ENCODE measurements at regions not wholly inside any gene's neighbourhood (a gene's known extent, or its start where the extent isn't known, plus 50 kb on each side); places are given as distances from the start of the nearest gene placed in this dataset.

DNA sequence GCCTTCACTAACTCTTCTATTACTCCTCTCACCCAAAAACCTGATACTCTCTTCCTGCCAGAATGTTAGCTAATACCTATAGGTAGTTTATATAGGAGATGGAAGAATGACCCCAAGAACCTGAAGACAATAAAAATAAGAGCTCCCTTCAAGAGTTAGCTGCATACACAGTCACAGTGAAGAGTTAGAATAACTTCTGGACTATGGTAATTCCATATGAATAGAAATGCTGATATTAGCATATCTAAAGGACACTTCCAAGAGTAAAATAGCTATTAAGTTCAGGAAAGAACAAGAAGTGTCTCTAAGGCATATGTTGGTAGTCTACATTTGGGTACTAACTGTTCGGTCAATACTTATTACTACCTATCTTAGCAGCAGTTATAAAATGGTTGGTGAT is 134.2 kb downstream of the VGLL3 start:
- POLR2A ChIA-PET: no interaction called here
- no peaks in the 10 kb centered on the region for H3K4me1 ChIP-seq (ENCODE audit: control insufficient read depth, insufficient read depth, low read length)
- no peaks in the 10 kb centered on the region for H3K36me3 ChIP-seq (ENCODE audit: control insufficient read depth, insufficient read depth, low read length)
- H3K4me3 ChIP-seq (ENCODE audit: low read depth in 2 of 2, low read length in 2 of 2): no peak overlapping the region
- H3K27me3 ChIP-seq (ENCODE audit: control insufficient read depth, insufficient read depth, low read length): no peaks in the 10 kb centered on the region
- intact Hi-C loops (cut with micrococcal nuclease; ENCODE audit: unreplicated experiment) (no loop called here), in situ Hi-C loops (cut with HindIII; ENCODE audit: low pct_unique_long_range_greater_than_20kb, low sequenced_read_pairs) (no loop called here)
- CTCF ChIA-PET: no interaction called here
- TF ChIP-seq, protein P1, sequence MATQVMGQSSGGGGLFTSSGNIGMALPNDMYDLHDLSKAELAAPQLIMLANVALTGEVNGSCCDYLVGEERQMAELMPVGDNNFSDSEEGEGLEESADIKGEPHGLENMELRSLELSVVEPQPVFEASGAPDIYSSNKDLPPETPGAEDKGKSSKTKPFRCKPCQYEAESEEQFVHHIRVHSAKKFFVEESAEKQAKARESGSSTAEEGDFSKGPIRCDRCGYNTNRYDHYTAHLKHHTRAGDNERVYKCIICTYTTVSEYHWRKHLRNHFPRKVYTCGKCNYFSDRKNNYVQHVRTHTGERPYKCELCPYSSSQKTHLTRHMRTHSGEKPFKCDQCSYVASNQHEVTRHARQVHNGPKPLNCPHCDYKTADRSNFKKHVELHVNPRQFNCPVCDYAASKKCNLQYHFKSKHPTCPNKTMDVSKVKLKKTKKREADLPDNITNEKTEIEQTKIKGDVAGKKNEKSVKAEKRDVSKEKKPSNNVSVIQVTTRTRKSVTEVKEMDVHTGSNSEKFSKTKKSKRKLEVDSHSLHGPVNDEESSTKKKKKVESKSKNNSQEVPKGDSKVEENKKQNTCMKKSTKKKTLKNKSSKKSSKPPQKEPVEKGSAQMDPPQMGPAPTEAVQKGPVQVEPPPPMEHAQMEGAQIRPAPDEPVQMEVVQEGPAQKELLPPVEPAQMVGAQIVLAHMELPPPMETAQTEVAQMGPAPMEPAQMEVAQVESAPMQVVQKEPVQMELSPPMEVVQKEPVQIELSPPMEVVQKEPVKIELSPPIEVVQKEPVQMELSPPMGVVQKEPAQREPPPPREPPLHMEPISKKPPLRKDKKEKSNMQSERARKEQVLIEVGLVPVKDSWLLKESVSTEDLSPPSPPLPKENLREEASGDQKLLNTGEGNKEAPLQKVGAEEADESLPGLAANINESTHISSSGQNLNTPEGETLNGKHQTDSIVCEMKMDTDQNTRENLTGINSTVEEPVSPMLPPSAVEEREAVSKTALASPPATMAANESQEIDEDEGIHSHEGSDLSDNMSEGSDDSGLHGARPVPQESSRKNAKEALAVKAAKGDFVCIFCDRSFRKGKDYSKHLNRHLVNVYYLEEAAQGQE (IDR thresholded peaks at IDR 0.05; ENCODE audit: insufficient read depth in 1 of 2, low read depth in 2 of 2, low read length in 1 of 2): no peak
- TF ChIP-seq POLR2AphosphoS5 (IDR thresholded peaks at IDR 0.05; ENCODE audit: low read depth, low read length) (no peak), SIN3A (IDR thresholded peaks at IDR 0.05; ENCODE audit: borderline replicate concordance, insufficient read depth, low read depth, low read length) (no peak), TCF7L2 (IDR thresholded peaks at IDR 0.05; ENCODE audit: low read depth, low read length) (no peak)
- TF ChIP-seq, protein P2, sequence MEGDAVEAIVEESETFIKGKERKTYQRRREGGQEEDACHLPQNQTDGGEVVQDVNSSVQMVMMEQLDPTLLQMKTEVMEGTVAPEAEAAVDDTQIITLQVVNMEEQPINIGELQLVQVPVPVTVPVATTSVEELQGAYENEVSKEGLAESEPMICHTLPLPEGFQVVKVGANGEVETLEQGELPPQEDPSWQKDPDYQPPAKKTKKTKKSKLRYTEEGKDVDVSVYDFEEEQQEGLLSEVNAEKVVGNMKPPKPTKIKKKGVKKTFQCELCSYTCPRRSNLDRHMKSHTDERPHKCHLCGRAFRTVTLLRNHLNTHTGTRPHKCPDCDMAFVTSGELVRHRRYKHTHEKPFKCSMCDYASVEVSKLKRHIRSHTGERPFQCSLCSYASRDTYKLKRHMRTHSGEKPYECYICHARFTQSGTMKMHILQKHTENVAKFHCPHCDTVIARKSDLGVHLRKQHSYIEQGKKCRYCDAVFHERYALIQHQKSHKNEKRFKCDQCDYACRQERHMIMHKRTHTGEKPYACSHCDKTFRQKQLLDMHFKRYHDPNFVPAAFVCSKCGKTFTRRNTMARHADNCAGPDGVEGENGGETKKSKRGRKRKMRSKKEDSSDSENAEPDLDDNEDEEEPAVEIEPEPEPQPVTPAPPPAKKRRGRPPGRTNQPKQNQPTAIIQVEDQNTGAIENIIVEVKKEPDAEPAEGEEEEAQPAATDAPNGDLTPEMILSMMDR (IDR thresholded peaks at IDR 0.05): no peak
- H3K9me3 ChIP-seq (ENCODE audit: control insufficient read depth, insufficient read depth, low read depth, low read length): no peaks in the 10 kb centered on the region
- no TSS peak for BruUV-seq (replicated peaks)
- no peak for ATAC-seq
- no peak overlapping the region for H3K27ac ChIP-seq (ENCODE audit: low read length)
- no peak for DNase-seq (ENCODE audit: low read depth, low spot score)

DNA sequence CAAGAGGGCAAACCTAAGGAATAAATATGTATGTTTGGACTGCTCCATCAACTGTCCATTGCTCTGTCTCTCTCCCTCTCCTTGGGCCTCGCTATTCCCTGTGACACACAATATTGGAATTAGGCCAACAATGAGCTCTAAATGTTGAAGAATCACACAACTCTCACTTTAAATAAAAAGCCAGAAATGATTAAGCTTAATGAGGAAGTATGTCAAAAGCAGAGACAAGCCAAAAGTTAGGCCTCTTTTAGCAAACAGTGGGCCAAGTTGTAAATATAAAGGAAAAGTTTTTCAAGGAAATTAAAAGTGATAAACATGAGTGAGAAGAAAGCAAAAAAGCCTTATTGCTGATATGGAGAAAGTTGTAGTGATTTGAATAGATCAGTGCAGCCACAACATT is 141.0 kb downstream of the VGLL3 start:
- TF ChIP-seq TCF7L2 (IDR thresholded peaks at IDR 0.05; ENCODE audit: low read depth, low read length): no peak
- TF ChIP-seq POLR2AphosphoS5 (IDR thresholded peaks at IDR 0.05; ENCODE audit: low read depth, low read length): no peak
- TF ChIP-seq SIN3A (IDR thresholded peaks at IDR 0.05; ENCODE audit: borderline replicate concordance, insufficient read depth, low read depth, low read length): no peak
- TF ChIP-seq, protein P1 (IDR thresholded peaks at IDR 0.05; ENCODE audit: insufficient read depth in 1 of 2, low read depth in 2 of 2, low read length in 1 of 2): no peak
- TF ChIP-seq, protein P2 (IDR thresholded peaks at IDR 0.05): no peak
- Histone ChIP-seq H3K4me3 (ENCODE audit: low read depth in 2 of 2, low read length in 2 of 2) (no peak overlapping the region), H3K9me3 (ENCODE audit: control insufficient read depth, insufficient read depth, low read depth, low read length) (no peaks in the 10 kb centered on the region), H3K36me3 (ENCODE audit: control insufficient read depth, insufficient read depth, low read length) (no peaks in the 10 kb centered on the region), H3K4me1 (ENCODE audit: control insufficient read depth, insufficient read depth, low read length) (no peaks in the 10 kb centered on the region), H3K27me3 (ENCODE audit: control insufficient read depth, insufficient read depth, low read length) (no peaks in the 10 kb centered on the region), H3K27ac (ENCODE audit: low read length) (no peak overlapping the region)
- in situ Hi-C loops (cut with HindIII; ENCODE audit: low pct_unique_long_range_greater_than_20kb, low sequenced_read_pairs) (no loop called here), intact Hi-C loops (cut with micrococcal nuclease; ENCODE audit: unreplicated experiment) (no loop called here)
- ATAC-seq (no peak), DNase-seq (ENCODE audit: low read depth, low spot score) (no peak)
- no TSS peak for BruUV-seq (replicated peaks)
- CTCF ChIA-PET: no interaction called here
- POLR2A ChIA-PET: no interaction called here

Measured in Panc1 (cell line).